ENCODE measurements at regions not wholly inside any gene's neighbourhood (a gene's known extent, or its start where the extent isn't known, plus 50 kb on each side); places are given as distances from the start of the nearest gene placed in this dataset.

GRCh38 chr12:41737423-41737822 lies 407.3 kb downstream of the GXYLT1 start:
- 0% methylated on average over 3 of the region's 3 CpGs for WGBS (ENCODE audit: insufficient coverage, insufficient replicate concordance, low lambda C conversion rate, missing lambda C conversion rate)
- H3K9me3 ChIP-seq (replicated peaks; ENCODE audit: control insufficient read depth, insufficient read depth, low read length) = no peaks in the 10 kb centered on the region
- no peak overlapping the region for H2AFZ ChIP-seq (ENCODE audit: control insufficient read depth, low read depth, low read length)
- DNase-seq (ENCODE audit: low read depth, low spot score) (no peak), FAIRE-seq (no peak), ATAC-seq (no peak)
- no peak overlapping the region for H3K27ac ChIP-seq (ENCODE audit: control insufficient read depth, insufficient read depth)
- CTCF ChIA-PET = interaction anchor here (1.1 kb wide), 1 partner anchor 11 kb away, joined by 3 read pairs; no protein-coding TSS in a partner anchor
- H3K4me2 ChIP-seq (ENCODE audit: control insufficient read depth, insufficient read depth) = no peak overlapping the region
- no peaks in the 10 kb centered on the region for H3K36me3 ChIP-seq (ENCODE audit: control insufficient read depth in 2 of 2, insufficient read depth in 2 of 2, low read length in 1 of 2)
- RAD21 ChIA-PET (ENCODE audit: unreplicated experiment) = no interaction called here
- TF ChIP-seq NFXL1 (IDR thresholded peaks at IDR 0.05; ENCODE audit: borderline replicate concordance) (no peak), REST (IDR thresholded peaks at IDR 0.05; ENCODE audit: low read depth, low read length) (no peak), ZBTB4 (CRISPR knock-in tag; IDR thresholded peaks at IDR 0.05) (no peak)
- H3K4me1 ChIP-seq (ENCODE audit: control insufficient read depth, insufficient read depth, low read length) = no peaks in the 10 kb centered on the region
- SMC1A ChIA-PET (ENCODE audit: uncharacterized antibody, unreplicated experiment) = no interaction called here
- POLR2A ChIA-PET = no interaction called here
- H3K9ac ChIP-seq (ENCODE audit: control insufficient read depth, insufficient read depth, low read length) = no peak overlapping the region
- in situ Hi-C loops (cut with MboI) = no loop called here
- no peaks in the 10 kb centered on the region for H3K79me2 ChIP-seq (ENCODE audit: control insufficient read depth, insufficient read depth, low read length)
- no peak overlapping the region for H3K4me3 ChIP-seq
- intact Hi-C loops (cut with micrococcal nuclease; ENCODE audit: unreplicated experiment) = no loop called here
- H4K20me1 ChIP-seq (ENCODE audit: control insufficient read depth, insufficient read depth) = no peaks in the 10 kb centered on the region
- no peaks in the 10 kb centered on the region for H3K27me3 ChIP-seq (replicated peaks in 1 of 2; ENCODE audit: control insufficient read depth in 2 of 2, insufficient read depth in 2 of 2, low read length in 1 of 2)
- BruUV-seq (replicated peaks) = no TSS peak

Measured in GM12878 (cell line).